ENCODE measurements at regions not wholly inside any gene's neighbourhood (a gene's known extent, or its start where the extent isn't known, plus 50 kb on each side); places are given as distances from the start of the nearest gene placed in this dataset.

DNA sequence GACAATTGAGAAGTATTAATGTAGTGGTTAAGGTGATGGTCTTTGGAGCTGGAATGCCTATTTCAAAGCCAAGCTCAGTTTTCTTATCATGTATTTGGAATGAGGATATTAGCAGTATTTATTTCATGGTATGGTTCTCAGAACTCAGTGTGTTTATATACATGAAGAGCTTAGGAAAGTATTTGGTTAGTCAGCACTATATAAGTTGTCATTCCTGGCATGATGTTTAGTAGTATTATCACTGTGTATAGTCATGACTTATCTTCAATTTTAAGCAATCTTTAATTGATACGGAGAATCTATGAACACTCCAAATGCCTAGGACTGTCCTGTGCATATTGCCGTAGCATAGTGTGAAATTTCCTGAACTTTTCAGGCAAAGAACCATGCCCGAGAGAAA lies 501.9 kb upstream of the USP24 start:
- TF ChIP-seq POLR2A (IDR thresholded peaks at IDR 0.05; ENCODE audit: low read length): no peak
- no peak for TF ChIP-seq SMC3 (IDR thresholded peaks at IDR 0.05)
- TF ChIP-seq, protein P1, sequence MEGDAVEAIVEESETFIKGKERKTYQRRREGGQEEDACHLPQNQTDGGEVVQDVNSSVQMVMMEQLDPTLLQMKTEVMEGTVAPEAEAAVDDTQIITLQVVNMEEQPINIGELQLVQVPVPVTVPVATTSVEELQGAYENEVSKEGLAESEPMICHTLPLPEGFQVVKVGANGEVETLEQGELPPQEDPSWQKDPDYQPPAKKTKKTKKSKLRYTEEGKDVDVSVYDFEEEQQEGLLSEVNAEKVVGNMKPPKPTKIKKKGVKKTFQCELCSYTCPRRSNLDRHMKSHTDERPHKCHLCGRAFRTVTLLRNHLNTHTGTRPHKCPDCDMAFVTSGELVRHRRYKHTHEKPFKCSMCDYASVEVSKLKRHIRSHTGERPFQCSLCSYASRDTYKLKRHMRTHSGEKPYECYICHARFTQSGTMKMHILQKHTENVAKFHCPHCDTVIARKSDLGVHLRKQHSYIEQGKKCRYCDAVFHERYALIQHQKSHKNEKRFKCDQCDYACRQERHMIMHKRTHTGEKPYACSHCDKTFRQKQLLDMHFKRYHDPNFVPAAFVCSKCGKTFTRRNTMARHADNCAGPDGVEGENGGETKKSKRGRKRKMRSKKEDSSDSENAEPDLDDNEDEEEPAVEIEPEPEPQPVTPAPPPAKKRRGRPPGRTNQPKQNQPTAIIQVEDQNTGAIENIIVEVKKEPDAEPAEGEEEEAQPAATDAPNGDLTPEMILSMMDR (IDR thresholded peaks at IDR 0.05): no peak
- no peak for TF ChIP-seq HOXA7 (CRISPR knock-in tag; IDR thresholded peaks at IDR 0.05)
- TF ChIP-seq EP300 (IDR thresholded peaks at IDR 0.05): no peak
